Activated CD8-positive, alpha-beta T cell treated with anti-CD3 and anti-CD28 coated beads, Interleukin-2, amount 10 ng/mL, durations not matched to agents 7 days and 5 days (primary cell): ENCODE measurements at regions not wholly inside any gene's neighbourhood (a gene's known extent, or its start where the extent isn't known, plus 50 kb on each side); places are given as distances from the start of the nearest gene placed in this dataset.

Source experiments
- ATAC-seq: fragments of 150-1000 bp; cut with Tn5 transposase; one replicate; pipeline ENCODE4 v1.10.0; 2021; ENCODE audit warnings: moderate library complexity
- CTCF ChIA-PET: fragments of 350-600 bp; sonication (Branson Sonifier 250); formaldehyde crosslinking; loops from one replicate; lab custom pipeline; 2021; ENCODE audit warnings: antibody characterized with exemption; lab: Charles Lee
- POLR2A ChIA-PET: fragments of 350-600 bp; sonication (Branson Sonifier 250); formaldehyde crosslinking; loops from one replicate; lab custom pipeline; 2021; ENCODE audit warnings: antibody characterized with exemption; lab: Charles Lee
- DNase-seq: peaks from one replicate; pipeline ENCODE4 v3.0.0-alpha.2; 2020
- H3K27ac Mint-ChIP-seq: one replicate; pipeline ENCODE4 v1.8.0; 2021; ENCODE audit warnings: mild to moderate bottlenecking, mixed read lengths
- H3K27me3 Mint-ChIP-seq: one replicate; pipeline ENCODE4 v1.8.0; 2021; ENCODE audit warnings: low read depth, mixed read lengths
- H3K36me3 Mint-ChIP-seq: one replicate; pipeline ENCODE4 v1.8.0; 2021; ENCODE audit warnings: low read depth, mixed read lengths
- H3K4me1 Mint-ChIP-seq: one replicate; pipeline ENCODE4 v1.8.0; 2021; ENCODE audit warnings: low read depth, mixed read lengths
- H3K4me3 Mint-ChIP-seq: one replicate; pipeline ENCODE4 v1.8.0; 2021; ENCODE audit warnings: mild to moderate bottlenecking, mixed read lengths
- H3K9me3 Mint-ChIP-seq: one replicate; pipeline ENCODE4 v1.8.0; 2022; ENCODE audit warnings: mixed read lengths; ENCODE audit not compliant: insufficient read depth

DNA sequence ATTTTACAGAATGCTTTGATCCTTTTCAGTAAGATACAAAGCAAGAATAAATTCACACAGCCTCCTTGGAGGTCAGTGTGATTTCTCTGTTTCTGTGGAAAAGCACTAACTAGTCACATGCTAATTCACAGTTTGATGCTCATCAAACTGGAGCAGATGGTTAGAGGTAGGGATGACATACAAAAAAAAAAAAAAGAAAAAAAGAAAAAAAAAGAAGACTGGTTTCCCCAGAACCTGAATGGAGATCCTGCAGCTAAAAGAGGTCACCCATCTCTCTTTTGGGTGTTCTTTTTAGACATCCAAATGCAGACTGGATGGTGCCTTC lies 123.7 kb upstream of the ANKRD55 start:
- Mint-ChIP-seq H3K4me3 (no peak overlapping the region), H3K4me1 (no peaks in the 10 kb centered on the region), H3K9me3 (no peaks in the 10 kb centered on the region), H3K27me3 (peaks cover 2% of the 10 kb centered on the region), H3K36me3 (no peaks in the 10 kb centered on the region), H3K27ac (no peak overlapping the region)
- POLR2A ChIA-PET, result no interaction called here
- no peak for ATAC-seq
- no peak for DNase-seq
- CTCF ChIA-PET, result interaction anchor here (1.0 kb wide), 1 partner anchor 86 kb away, joined by 3 read pairs; no protein-coding TSS in a partner anchor

GRCh38 chr5:56356121-56356835 lies 123.1 kb upstream of the ANKRD55 start:
- ATAC-seq (no peak), DNase-seq (no peak)
- H3K27me3 Mint-ChIP-seq, result peaks cover 2% of the 10 kb centered on the region
- ChIA-PET CTCF (interaction anchor here (1.0 kb wide), 1 partner anchor 85 kb away, joined by 3 read pairs; no protein-coding TSS in a partner anchor), POLR2A (no interaction called here)
- no peaks in the 10 kb centered on the region for H3K36me3 Mint-ChIP-seq
- no peak overlapping the region for H3K27ac Mint-ChIP-seq
- H3K4me1 Mint-ChIP-seq, result no peaks in the 10 kb centered on the region
- H3K9me3 Mint-ChIP-seq, result no peaks in the 10 kb centered on the region
- no peak overlapping the region for H3K4me3 Mint-ChIP-seq

GRCh38 chr5:56354836-56355235 lies 121.7 kb upstream of the ANKRD55 start:
- CTCF ChIA-PET, result no interaction called here
- Mint-ChIP-seq H3K36me3 (no peaks in the 10 kb centered on the region), H3K4me1 (no peaks in the 10 kb centered on the region), H3K9me3 (no peaks in the 10 kb centered on the region), H3K27ac (no peak overlapping the region), H3K27me3 (peaks cover 1% of the 10 kb centered on the region), H3K4me3 (no peak overlapping the region)
- DNase-seq, result no peak
- no peak for ATAC-seq
- POLR2A ChIA-PET, result no interaction called here

- ATAC-seq, result no peak
- Mint-ChIP-seq H3K27me3 (no peaks in the 10 kb centered on the region), H3K4me1 (no peaks in the 10 kb centered on the region), H3K9me3 (no peaks in the 10 kb centered on the region), H3K36me3 (no peaks in the 10 kb centered on the region), H3K27ac (no peak overlapping the region), H3K4me3 (no peak overlapping the region)
- POLR2A ChIA-PET, result no interaction called here
- CTCF ChIA-PET, result interaction anchor here (0.9 kb wide), 1 partner anchor 26 kb away, joined by 3 read pairs; no protein-coding TSS in a partner anchor
- no peak for DNase-seq
These were observed 119.9 kb upstream of the ANKRD55 start for GRCh38 chr5:56352808-56353590.

GRCh38 chr5:56350597-56351170 lies 117.6 kb upstream of the ANKRD55 start:
- DNase-seq (no peak), ATAC-seq (no peak)

DNA sequence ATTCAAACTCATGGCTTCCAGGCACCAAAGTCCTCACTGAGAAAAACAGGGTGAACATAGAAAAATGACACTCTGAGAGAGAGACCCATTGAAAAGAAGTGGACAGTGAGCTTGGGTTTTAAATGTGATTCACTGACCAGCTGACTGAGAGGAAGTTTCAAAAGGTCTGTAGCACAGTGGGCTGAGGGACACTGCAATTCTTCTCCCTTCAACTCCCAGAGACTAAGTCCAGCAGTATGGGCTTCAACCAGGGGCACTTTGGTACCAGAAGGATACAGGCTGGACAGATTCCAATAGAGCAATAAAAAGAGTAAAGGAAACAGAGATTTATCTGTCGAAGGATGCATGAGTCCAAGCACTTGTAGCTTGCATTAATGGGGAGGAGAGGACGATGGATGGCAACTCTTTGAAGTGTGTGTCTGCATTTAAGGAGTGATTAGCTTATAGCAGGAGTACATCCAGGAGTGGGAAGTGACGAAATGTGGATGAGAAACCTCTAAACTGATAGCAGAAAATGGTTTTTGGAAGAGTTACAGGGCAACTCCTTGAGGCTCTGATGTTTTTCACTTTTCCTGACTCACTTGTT lies 117.0 kb upstream of the ANKRD55 start:
- no peak for DNase-seq
- Mint-ChIP-seq H3K4me3 (no peak overlapping the region), H3K4me1 (no peaks in the 10 kb centered on the region), H3K9me3 (no peaks in the 10 kb centered on the region), H3K27ac (no peak overlapping the region), H3K36me3 (no peaks in the 10 kb centered on the region), H3K27me3 (no peaks in the 10 kb centered on the region)
- POLR2A ChIA-PET, result no interaction called here
- CTCF ChIA-PET, result interaction anchor here (1.1 to 1.2 kb wide), 2 partner anchors 14 to 20 kb away, joined by 3 read pairs; no protein-coding TSS in a partner anchor
- no peak for ATAC-seq

More at GRCh38 chr5:56350597-56351170, 117.6 kb upstream of the ANKRD55 start:
- H3K9me3 Mint-ChIP-seq, result no peaks in the 10 kb centered on the region
- no peak overlapping the region for H3K4me3 Mint-ChIP-seq
- no peak overlapping the region for H3K27ac Mint-ChIP-seq
- H3K36me3 Mint-ChIP-seq, result no peaks in the 10 kb centered on the region
- ChIA-PET CTCF (interaction anchor here (1.1 to 1.2 kb wide), 2 partner anchors 14 to 20 kb away, joined by 3 read pairs; no protein-coding TSS in a partner anchor), POLR2A (no interaction called here)
- H3K27me3 Mint-ChIP-seq, result no peaks in the 10 kb centered on the region
- H3K4me1 Mint-ChIP-seq, result no peaks in the 10 kb centered on the region

- H3K36me3 Mint-ChIP-seq, result no peaks in the 10 kb centered on the region
- CTCF ChIA-PET, result interaction anchor here (1.0 kb wide), 1 partner anchor 20 kb away, joined by 3 read pairs; no protein-coding TSS in a partner anchor
- no peaks in the 10 kb centered on the region for H3K9me3 Mint-ChIP-seq
- H3K27ac Mint-ChIP-seq, result no peak overlapping the region
- ATAC-seq (no peak), DNase-seq (no peak)
- no peak overlapping the region for H3K4me3 Mint-ChIP-seq
- H3K27me3 Mint-ChIP-seq, result no peaks in the 10 kb centered on the region
- no peaks in the 10 kb centered on the region for H3K4me1 Mint-ChIP-seq
- POLR2A ChIA-PET, result no interaction called here
These were observed 116.3 kb upstream of the ANKRD55 start for GRCh38 chr5:56349461-56349860.

DNA sequence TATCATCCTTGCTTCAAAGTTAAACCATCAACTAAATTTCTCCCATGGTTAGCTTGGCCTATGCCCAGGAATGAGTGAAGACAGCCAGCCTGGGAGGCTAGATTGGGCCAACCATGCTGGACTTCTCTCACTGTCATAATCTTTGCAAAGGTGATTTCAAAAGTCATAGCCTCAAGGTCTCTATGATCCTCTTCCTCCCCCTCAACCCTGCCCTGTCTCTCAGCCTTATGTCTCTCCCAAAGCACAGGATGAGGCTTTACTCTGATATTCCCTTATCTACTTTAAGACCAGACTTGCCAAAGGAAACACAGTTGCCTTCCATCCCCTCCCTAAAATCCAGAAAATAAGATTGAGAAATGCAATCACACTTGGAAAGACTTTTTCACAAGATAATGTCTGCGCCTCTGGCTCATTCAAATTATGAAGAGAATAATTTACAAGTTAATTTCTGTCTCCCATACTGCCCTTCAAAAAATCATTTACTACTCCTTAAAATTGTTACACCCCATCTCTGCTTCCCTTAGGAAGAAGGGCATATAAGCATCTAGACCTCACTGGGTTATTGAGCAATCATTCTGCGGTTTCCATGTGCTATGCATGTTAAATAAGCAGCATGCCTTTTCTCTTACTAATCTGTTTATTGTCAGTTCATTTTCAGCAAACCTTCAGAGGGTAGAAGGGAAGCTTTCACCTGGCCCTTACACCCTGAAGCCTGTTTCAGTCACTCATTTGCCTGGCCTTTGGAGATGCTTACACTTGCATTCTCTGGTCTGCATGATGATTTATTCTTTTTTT lies 113.8 kb upstream of the ANKRD55 start:
- Mint-ChIP-seq H3K27ac (no peak overlapping the region), H3K27me3 (no peaks in the 10 kb centered on the region), H3K4me3 (no peak overlapping the region), H3K36me3 (no peaks in the 10 kb centered on the region), H3K9me3 (no peaks in the 10 kb centered on the region), H3K4me1 (no peaks in the 10 kb centered on the region)
- POLR2A ChIA-PET, result no interaction called here
- CTCF ChIA-PET, result no interaction called here
- ATAC-seq (no peak), DNase-seq (no peak)

DNA sequence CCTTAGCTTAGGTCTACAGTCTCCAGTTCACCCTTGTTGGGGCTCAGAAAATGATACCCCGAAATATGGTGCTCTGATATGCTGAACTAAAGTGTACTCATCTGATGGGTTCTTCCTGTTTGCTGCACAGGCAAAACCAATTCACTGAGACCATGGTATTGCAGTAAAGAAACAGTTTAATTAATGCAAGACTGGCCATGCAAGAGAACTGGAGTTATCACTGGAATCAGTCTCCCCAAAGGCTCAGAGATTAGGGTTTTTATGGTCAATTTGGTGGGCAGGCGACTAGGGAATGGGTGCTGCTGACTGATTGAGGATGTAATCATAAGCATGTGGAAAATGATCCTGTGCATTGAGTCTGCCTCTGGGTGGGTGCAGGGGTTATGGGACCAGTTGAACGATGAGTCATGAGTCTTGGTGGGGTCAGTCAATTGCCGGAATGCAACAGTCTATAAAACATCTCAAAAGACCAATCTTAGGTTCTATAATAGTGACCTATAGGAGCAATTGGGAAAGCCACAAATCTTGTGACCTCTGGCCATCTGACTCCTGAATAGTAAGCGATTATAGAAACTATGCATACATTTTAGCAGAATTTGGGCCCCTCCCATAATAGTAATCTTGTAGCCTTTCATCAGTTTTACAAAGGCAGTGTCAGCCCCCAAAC lies 113.0 kb upstream of the ANKRD55 start:
- no peaks in the 10 kb centered on the region for H3K27me3 Mint-ChIP-seq
- POLR2A ChIA-PET, result no interaction called here
- no peaks in the 10 kb centered on the region for H3K4me1 Mint-ChIP-seq
- H3K36me3 Mint-ChIP-seq, result peaks cover 2% of the 10 kb centered on the region
- H3K27ac Mint-ChIP-seq, result no peak overlapping the region
- H3K4me3 Mint-ChIP-seq, result no peak overlapping the region
- H3K9me3 Mint-ChIP-seq, result no peaks in the 10 kb centered on the region
- ATAC-seq, result no peak
- DNase-seq, result no peak
- CTCF ChIA-PET, result no interaction called here

DNA sequence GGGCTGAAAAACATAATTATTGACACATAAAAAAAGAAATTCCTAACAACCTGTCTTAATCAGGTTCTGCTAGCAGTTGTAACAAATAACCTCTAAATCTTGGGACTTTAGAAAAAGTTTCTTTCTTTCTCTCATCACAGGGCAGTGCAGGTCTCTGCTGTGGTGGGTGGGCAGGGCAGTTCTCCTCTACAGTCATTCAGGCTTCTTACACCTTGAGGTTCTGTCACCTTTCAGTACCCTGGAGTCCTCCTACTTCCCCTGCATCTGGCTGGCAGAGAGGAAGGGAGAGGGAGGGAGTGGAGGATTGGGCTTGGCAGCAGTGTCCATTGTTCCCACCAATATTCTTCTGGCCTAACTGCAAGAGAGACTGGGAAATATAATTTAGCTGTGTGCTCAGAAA lies 112.2 kb upstream of the ANKRD55 start:
- CTCF ChIA-PET, result no interaction called here
- ATAC-seq, result no peak
- DNase-seq, result no peak
- no peaks in the 10 kb centered on the region for H3K9me3 Mint-ChIP-seq
- H3K4me3 Mint-ChIP-seq, result no peak overlapping the region
- no peak overlapping the region for H3K27ac Mint-ChIP-seq
- no peaks in the 10 kb centered on the region for H3K4me1 Mint-ChIP-seq
- POLR2A ChIA-PET, result no interaction called here
- H3K36me3 Mint-ChIP-seq, result peaks cover 2% of the 10 kb centered on the region
- H3K27me3 Mint-ChIP-seq, result no peaks in the 10 kb centered on the region

DNA sequence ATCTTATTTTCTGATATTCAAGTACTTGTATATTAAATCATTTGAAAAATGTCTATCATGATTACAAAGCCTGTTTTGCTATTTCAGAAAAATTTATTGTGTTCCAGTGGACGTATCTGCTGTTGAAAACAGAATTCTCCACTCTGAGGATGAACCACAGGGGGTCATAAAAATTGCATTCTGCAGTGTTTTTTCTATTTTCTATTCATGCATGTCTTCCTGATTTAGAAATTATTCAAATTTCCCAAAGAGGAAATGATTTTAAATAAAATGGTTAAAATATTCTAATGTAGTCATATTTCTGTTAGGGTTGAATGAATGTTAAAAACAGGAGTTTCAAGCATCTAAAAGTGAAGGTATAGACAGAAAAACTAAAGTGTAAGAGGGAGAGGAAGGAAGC lies 111.5 kb upstream of the ANKRD55 start:
- H3K9me3 Mint-ChIP-seq, result no peaks in the 10 kb centered on the region
- H3K27ac Mint-ChIP-seq, result no peak overlapping the region
- POLR2A ChIA-PET, result no interaction called here
- no peaks in the 10 kb centered on the region for H3K4me1 Mint-ChIP-seq
- H3K4me3 Mint-ChIP-seq, result no peak overlapping the region
- CTCF ChIA-PET, result no interaction called here
- ATAC-seq, result no peak
- no peak for DNase-seq
- H3K36me3 Mint-ChIP-seq, result peaks cover 2% of the 10 kb centered on the region
- no peaks in the 10 kb centered on the region for H3K27me3 Mint-ChIP-seq
